HL-60 (cell line): ENCODE measurements at regions not wholly inside any gene's neighbourhood (a gene's known extent, or its start where the extent isn't known, plus 50 kb on each side); places are given as distances from the start of the nearest gene placed in this dataset.

ENCODE experiments used
- DNase-seq, 2 experiments: peaks; one replicate each; pipeline ENCODE4 v3.0.0-alpha.2; 2010 to 2020; ENCODE audit warnings: low read depth in 1 of 2, low spot score in 1 of 2
- H3K27ac ChIP-seq: fragments of 250-450 bp; sonication (Bioruptor Pico); replicated peaks from 2 replicates; pipeline ENCODE4 v1.5.1; 2020; ENCODE audit warnings: mild to moderate bottlenecking, moderate library complexity
- H3K27me3 ChIP-seq: fragments of 250-450 bp; sonication (Bioruptor Pico); 2 replicates; pipeline ENCODE4 v1.5.1; 2021; ENCODE audit warnings: mild to moderate bottlenecking, moderate library complexity; ENCODE audit not compliant: insufficient read depth, poor library complexity, severe bottlenecking
- H3K4me3 ChIP-seq: replicated peaks from 2 replicates; pipeline ENCODE4 v1.5.1; 2011; ENCODE audit warnings: mild to moderate bottlenecking, control low read depth, low read length; ENCODE audit not compliant: insufficient read depth
- CTCF ChIP-seq: IDR thresholded peaks from one replicate; pipeline ENCODE4 v1.5.1; 2011; ENCODE audit warnings: low read length, control low read depth, inconsistent platforms; ENCODE audit not compliant: insufficient read depth
- GABPA ChIP-seq: IDR thresholded peaks from 2 replicates; pipeline ENCODE4 v1.6.1; 2012; ENCODE audit warnings: low read depth
- POLR2AphosphoS5 ChIP-seq: IDR thresholded peaks from 2 replicates; pipeline ENCODE4 v1.6.1; 2012; ENCODE audit warnings: low read depth
- REST ChIP-seq: IDR thresholded peaks from 2 replicates; pipeline ENCODE4 v1.6.1; 2012; ENCODE audit warnings: low read depth; ENCODE audit not compliant: insufficient replicate concordance
- SPI1 ChIP-seq: IDR thresholded peaks from 2 replicates; pipeline ENCODE4 v1.6.1; 2012; ENCODE audit warnings: low read depth, mild to moderate bottlenecking, borderline replicate concordance

DNA sequence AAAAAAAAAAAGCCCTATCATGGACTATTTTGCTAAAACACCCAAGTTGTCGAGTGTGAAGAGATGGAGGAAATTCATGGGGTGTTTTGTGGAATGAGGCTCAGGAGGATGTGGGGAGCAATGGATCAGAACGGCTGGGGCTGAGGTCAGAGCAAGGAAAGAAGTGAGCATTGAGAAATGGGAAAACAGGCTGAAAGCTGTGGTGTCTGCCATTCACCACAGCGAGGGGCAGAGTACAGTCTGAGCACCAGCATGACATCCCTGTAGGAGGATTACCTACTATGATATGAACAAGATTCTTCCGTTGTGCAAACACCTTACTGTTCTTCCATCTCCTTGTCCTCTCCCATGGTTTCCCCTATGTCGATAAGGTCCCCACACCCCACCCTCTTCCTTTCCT, 193.1 kb downstream of the TMEM114 start:
- no peak for DNase-seq
- H3K4me3 ChIP-seq: no peak overlapping the region
- H3K27ac ChIP-seq: no peak overlapping the region
- no peak for TF ChIP-seq REST
- no peak for TF ChIP-seq POLR2AphosphoS5
- no peak for TF ChIP-seq SPI1
- TF ChIP-seq CTCF: no peak
- TF ChIP-seq GABPA: no peak
- no peaks in the 10 kb centered on the region for H3K27me3 ChIP-seq

DNA sequence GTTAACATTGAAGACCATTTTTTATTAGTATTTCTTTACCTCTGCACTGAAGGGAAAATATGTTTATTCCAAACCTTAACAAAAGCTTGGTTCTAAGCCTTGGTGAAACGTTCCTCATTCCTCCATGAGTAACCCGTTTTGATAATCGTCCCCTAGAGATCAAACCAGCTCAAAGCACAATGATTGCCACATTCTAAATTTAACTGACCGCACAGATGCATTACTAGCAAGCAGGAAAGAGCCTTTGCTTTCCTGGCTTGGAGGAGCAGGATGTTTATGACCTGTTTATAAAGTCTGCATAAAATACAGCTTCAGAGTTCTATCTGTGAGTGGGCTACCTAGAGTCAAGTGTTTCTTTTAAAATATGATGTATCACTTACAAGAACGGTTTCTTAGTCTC, 193.8 kb downstream of the TMEM114 start:
- no peak overlapping the region for H3K27ac ChIP-seq
- TF ChIP-seq GABPA (no peak), CTCF (no peak)
- H3K27me3 ChIP-seq: no peaks in the 10 kb centered on the region
- DNase-seq: no peak
- no peak overlapping the region for H3K4me3 ChIP-seq

DNA sequence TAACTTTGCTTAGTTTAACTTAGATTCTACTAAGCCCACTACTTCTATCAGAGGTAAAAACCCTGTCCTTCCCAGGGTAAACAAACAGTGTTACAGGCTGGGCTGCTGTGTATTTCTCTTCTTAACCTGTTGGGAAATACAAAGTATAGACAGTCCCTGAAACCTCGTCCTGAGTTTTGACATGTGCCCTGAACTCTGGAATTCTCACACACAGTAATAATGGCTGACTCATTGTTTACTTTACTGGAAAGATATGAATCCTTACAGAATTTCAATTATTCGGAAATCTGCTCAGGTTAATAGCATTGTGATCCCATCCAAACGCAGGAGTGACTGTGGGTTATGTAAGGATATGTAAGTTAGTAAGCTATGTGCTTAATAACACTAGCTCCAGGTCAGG, 199.1 kb downstream of the TMEM114 start:
- no peak for DNase-seq
- Histone ChIP-seq H3K4me3 (no peak overlapping the region), H3K27ac (no peak overlapping the region), H3K27me3 (no peaks in the 10 kb centered on the region)
- no peak for TF ChIP-seq POLR2AphosphoS5

- Histone ChIP-seq H3K27me3 (no peaks in the 10 kb centered on the region), H3K27ac (no peak overlapping the region), H3K4me3 (no peak overlapping the region)
- TF ChIP-seq REST: no peak
- no peak for TF ChIP-seq POLR2AphosphoS5
- TF ChIP-seq SPI1: no peak
- no peak for TF ChIP-seq GABPA
- TF ChIP-seq CTCF: no peak
- DNase-seq: no peak
Measured at GRCh38 chr16:8388684-8389083, 201.6 kb downstream of the TMEM114 start.
